PFSK-1 (cell line): ENCODE measurements at regions not wholly inside any gene's neighbourhood (a gene's known extent, or its start where the extent isn't known, plus 50 kb on each side); places are given as distances from the start of the nearest gene placed in this dataset.

Experiments
- FOXP2 ChIP-seq: optimal IDR thresholded peaks from 2 replicates; pipeline ENCODE3; 2011; ENCODE audit warnings: borderline replicate concordance, control low read depth, inconsistent platforms; ENCODE audit not compliant: insufficient read depth; ENCODE audit errors: extremely low read length, extremely low read depth
- POLR2AphosphoS5 ChIP-seq: IDR thresholded peaks from 2 replicates; pipeline ENCODE4 v1.6.1; 2012; ENCODE audit warnings: low read depth, mild to moderate bottlenecking, control low read depth, low read length, moderate library complexity
- SIN3A ChIP-seq: IDR thresholded peaks from 2 replicates; pipeline ENCODE4 v1.6.1; 2012; ENCODE audit warnings: mild to moderate bottlenecking, low read length, moderate library complexity, borderline replicate concordance; ENCODE audit not compliant: insufficient read depth
- TAF1 ChIP-seq: IDR thresholded peaks from 2 replicates; pipeline ENCODE4 v1.6.1; 2012; ENCODE audit warnings: low read length, control low read depth, borderline replicate concordance; ENCODE audit not compliant: insufficient read depth
- TF ChIP-seq, protein P1 (sequence below), 2 experiments: IDR thresholded peaks; 2 replicates each; pipeline versions ENCODE4 v1.6.1 to v1.8.0; 2011 to 2012; ENCODE audit warnings: low read depth in 2 of 2, low read length in 2 of 2, control low read depth in 1 of 2, inconsistent platforms in 1 of 2, mild to moderate bottlenecking in 1 of 2, moderate library complexity in 1 of 2; ENCODE audit not compliant: insufficient read depth in 1 of 2

- TF ChIP-seq FOXP2 (no peak), POLR2AphosphoS5 (no peak), TAF1 (no peak), SIN3A (no peak)
- TF ChIP-seq, protein P1, sequence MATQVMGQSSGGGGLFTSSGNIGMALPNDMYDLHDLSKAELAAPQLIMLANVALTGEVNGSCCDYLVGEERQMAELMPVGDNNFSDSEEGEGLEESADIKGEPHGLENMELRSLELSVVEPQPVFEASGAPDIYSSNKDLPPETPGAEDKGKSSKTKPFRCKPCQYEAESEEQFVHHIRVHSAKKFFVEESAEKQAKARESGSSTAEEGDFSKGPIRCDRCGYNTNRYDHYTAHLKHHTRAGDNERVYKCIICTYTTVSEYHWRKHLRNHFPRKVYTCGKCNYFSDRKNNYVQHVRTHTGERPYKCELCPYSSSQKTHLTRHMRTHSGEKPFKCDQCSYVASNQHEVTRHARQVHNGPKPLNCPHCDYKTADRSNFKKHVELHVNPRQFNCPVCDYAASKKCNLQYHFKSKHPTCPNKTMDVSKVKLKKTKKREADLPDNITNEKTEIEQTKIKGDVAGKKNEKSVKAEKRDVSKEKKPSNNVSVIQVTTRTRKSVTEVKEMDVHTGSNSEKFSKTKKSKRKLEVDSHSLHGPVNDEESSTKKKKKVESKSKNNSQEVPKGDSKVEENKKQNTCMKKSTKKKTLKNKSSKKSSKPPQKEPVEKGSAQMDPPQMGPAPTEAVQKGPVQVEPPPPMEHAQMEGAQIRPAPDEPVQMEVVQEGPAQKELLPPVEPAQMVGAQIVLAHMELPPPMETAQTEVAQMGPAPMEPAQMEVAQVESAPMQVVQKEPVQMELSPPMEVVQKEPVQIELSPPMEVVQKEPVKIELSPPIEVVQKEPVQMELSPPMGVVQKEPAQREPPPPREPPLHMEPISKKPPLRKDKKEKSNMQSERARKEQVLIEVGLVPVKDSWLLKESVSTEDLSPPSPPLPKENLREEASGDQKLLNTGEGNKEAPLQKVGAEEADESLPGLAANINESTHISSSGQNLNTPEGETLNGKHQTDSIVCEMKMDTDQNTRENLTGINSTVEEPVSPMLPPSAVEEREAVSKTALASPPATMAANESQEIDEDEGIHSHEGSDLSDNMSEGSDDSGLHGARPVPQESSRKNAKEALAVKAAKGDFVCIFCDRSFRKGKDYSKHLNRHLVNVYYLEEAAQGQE (IDR thresholded peaks at IDR 0.05; ENCODE audit: insufficient read depth in 1 of 2, low read depth in 2 of 2, low read length in 2 of 2) = no peak
These were observed 65.1 kb downstream of the KCNRG start for GRCh38 chr13:50080203-50080910.

DNA sequence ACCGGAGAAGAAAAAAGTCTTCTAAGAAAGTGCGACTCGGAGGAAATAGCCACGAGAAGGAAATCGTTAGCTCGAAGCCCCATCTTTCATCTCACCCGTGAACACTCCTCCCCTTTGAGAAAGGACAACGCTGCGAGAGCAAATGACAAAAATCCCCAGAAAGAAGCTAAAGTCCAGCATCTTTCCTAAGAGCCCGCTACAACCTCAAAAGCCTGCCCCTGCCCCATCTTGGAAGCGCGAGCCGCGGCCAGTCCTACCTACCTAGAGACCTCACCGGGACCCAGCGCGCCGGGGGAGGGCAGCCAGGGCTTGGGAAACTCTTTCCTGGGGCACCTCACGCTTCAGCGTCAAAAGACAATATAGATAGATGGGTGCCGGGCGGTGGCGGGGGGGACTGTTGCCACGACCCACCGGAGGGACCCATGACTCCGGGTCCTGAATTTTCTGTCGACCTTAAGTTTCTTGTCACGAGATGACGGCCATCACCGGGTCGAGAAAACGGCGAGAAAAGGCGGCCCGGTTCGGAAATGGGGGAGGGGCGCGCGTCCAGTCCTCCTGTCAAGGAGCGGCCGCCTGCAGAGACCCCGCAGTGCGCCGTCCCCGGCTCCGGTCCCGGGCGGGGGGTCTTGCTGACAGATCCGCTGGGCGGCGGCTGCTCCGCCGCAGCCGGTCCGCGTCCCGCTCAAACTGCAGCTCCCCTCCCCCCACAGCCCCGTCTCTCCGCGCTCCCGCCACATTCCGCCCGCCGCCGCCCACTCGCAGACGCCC is 65.9 kb downstream of the KCNRG start:
- TF ChIP-seq POLR2AphosphoS5 = no peak
- TF ChIP-seq, protein P1 (IDR thresholded peaks at IDR 0.05; ENCODE audit: insufficient read depth in 1 of 2, low read depth in 2 of 2, low read length in 2 of 2) = no peak
- TF ChIP-seq TAF1 = no peak
- TF ChIP-seq FOXP2 = peak; percentile 17
- TF ChIP-seq SIN3A = no peak

DNA sequence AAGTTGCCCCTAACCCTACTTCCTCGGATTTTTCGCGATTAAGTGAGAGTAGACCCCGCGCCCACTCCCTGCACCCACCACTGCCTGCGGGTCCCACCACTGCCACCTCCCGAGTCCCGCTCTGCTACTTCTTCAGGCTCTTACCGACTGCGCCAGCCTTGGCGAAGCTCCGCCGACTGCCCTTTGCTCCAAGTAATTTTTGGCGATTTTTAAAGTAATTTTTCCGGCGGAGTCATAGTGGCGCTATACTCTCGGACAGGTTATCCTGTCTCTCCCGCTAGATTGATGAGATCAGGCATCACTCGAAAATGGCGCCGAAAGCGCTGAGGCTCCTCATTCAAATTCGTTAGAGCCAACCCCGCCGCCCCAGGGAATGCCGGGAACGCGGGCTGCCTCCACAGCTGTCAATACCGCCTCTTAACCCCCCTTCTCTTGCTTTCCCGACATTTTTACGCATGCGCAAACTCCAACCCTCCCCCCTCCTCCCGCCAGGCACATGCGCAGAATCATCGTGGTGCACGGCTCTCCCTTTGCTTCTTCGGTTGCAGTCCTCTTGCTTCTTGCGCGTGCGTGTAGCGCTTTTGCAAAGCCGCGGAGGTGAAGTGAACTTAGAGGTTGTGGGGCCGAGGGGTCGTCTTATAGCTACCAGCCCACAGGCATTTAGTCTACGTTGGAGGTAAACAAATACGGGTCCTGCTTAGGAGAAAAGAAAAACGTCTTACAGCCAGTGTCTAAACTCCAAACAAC is 66.6 kb downstream of the KCNRG start:
- TF ChIP-seq SIN3A (no peak), TAF1 (0 out of 2 replicates have a peak, but pooled peaks have one; percentile 23), POLR2AphosphoS5 (peak; percentile 76), FOXP2 (no peak)
- TF ChIP-seq, protein P1 (IDR thresholded peaks at IDR 0.05; ENCODE audit: insufficient read depth in 1 of 2, low read depth in 2 of 2, low read length in 2 of 2) = no peak

DNA sequence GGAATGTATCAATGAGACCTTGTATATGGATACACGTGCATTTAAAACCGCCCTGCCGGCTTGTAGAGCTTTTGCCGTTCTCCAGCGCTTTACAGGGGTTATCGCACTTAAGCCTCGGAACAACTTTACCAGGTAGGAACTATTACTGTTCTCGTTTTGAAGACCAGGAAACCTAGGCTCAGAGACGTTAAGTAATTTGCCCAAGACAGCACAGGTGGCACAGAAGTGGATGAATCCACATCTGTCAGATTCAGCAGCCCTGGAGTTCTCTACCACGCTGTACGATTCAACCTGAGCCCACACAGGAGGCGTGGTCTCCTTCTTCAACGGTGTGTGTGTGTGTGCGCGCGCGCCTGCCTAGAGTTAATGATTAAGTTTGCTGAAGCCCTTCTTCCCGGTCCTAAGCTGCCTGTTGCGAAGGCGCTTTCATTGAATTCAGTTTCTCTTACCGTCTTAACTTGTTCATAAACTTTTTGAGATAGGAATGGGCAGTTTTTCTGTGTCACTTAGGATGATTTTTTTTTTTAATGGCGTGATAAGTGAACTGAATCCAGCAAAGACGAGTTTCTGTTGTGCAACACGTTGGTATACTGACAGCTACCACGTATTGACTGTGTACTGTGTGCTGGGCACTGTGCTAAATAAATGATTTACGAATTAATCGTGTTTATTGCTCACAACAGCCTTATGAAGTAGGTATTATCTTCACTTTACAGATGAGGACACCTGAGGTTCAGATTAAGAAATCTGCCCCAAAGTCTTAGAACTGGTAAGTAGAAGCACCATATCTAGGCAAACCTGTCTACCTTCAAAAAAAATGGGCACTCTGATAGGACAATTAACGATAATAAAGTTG is 67.4 kb downstream of the KCNRG start:
- TF ChIP-seq FOXP2 = no peak
- TF ChIP-seq TAF1 = no peak
- TF ChIP-seq SIN3A = peak; percentile 56; the same call in 1 of the 2 replicates
- 0 out of 2 replicates have a peak, but pooled peaks have one; percentile 33 for TF ChIP-seq POLR2AphosphoS5
- TF ChIP-seq, protein P1 (IDR thresholded peaks at IDR 0.05; ENCODE audit: insufficient read depth in 1 of 2, low read depth in 2 of 2, low read length in 2 of 2) = no peak
